Suprapubic skin (tissue), 4 donors: ENCODE measurements at regions not wholly inside any gene's neighbourhood (a gene's known extent, or its start where the extent isn't known, plus 50 kb on each side); places are given as distances from the start of the nearest gene placed in this dataset.

Source experiments
- DNase-seq, 2 donors: peaks; one replicate each; pipeline ENCODE4 v3.0.0-alpha.2; 2019; ENCODE audit warnings: low spot score in 2 of 2
- H3K27ac ChIP-seq: fragments of 200-600 bp; sonication (generic); one replicate; pipeline ENCODE4 v1.5.1; 2019
- H3K27me3 ChIP-seq: fragments of 200-600 bp; sonication (generic); one replicate; pipeline ENCODE4 v1.5.1; 2019
- H3K36me3 ChIP-seq: fragments of 200-600 bp; sonication (generic); one replicate; pipeline ENCODE4 v1.5.1; 2019
- H3K4me1 ChIP-seq: fragments of 200-600 bp; sonication (generic); one replicate; pipeline ENCODE4 v1.5.1; 2019
- H3K4me3 ChIP-seq: fragments of 200-600 bp; sonication (generic); one replicate; pipeline ENCODE4 v1.5.1; 2019; ENCODE audit warnings: mild to moderate bottlenecking
- H3K9me3 ChIP-seq: fragments of 200-600 bp; sonication (generic); one replicate; pipeline ENCODE4 v1.5.1; 2019
- EP300 ChIP-seq: sonication (generic); formaldehyde crosslinking; IDR thresholded peaks from one replicate; pipeline ENCODE4 v1.6.1; 2017; ENCODE audit warnings: antibody characterized with exemption
- POLR2A ChIP-seq, 2 donors: fragments of 450-650 bp; IDR thresholded peaks; one replicate each; pipeline ENCODE4 v1.6.1; 2017; ENCODE audit warnings: antibody characterized with exemption in 2 of 2, mild to moderate bottlenecking in 2 of 2, moderate library complexity in 2 of 2
- POLR2AphosphoS5 ChIP-seq, 3 donors: sonication (generic); formaldehyde crosslinking; IDR thresholded peaks; one replicate each; pipeline ENCODE4 v1.6.1; 2017; ENCODE audit warnings: antibody characterized with exemption in 3 of 3
- WGBS: methylation state at CpG from one replicate; pipeline ENCODE4 v1.1.5; 2018; 5-methylcytosine and 5-hydroxymethylcytosine counted together
- TF ChIP-seq, protein P1 (sequence below), 2 donors: fragments of 200-600 bp in 1 of 2; fragments of 450-650 bp in 1 of 2; sonication (generic) in 1 of 2; IDR thresholded peaks; one replicate each; pipeline ENCODE4 v1.5.1; 2016 to 2019; ENCODE audit warnings: antibody characterized with exemption in 2 of 2, mild to moderate bottlenecking in 1 of 2, moderate library complexity in 1 of 2

DNA sequence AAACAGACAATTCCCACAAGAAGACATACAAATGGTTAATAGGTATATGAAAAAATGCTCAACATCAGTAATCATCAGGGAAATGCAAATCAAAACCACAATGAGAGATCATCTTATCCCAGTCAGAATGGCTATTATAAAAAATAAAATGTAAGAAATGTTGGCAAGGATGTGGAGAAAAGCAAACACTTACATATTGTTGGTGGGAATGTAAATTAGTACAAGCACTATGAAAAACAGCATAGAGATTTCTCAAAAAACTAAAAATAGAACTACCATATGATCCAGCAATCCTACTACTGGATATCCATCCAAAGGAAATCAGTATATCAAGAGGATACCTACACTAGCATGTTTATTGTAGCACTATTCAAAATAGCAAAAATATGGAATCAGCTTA is 186.6 kb downstream of the NOL4 start:
- Histone ChIP-seq H3K27ac (no peak overlapping the region), H3K4me1 (no peaks in the 10 kb centered on the region), H3K27me3 (no peaks in the 10 kb centered on the region), H3K36me3 (no peaks in the 10 kb centered on the region), H3K9me3 (no peaks in the 10 kb centered on the region), H3K4me3 (no peak overlapping the region)
- TF ChIP-seq POLR2AphosphoS5 (IDR thresholded peaks at IDR 0.05) (no peak), POLR2A (IDR thresholded peaks at IDR 0.05) (no peak), EP300 (no peak)
- TF ChIP-seq, protein P1, sequence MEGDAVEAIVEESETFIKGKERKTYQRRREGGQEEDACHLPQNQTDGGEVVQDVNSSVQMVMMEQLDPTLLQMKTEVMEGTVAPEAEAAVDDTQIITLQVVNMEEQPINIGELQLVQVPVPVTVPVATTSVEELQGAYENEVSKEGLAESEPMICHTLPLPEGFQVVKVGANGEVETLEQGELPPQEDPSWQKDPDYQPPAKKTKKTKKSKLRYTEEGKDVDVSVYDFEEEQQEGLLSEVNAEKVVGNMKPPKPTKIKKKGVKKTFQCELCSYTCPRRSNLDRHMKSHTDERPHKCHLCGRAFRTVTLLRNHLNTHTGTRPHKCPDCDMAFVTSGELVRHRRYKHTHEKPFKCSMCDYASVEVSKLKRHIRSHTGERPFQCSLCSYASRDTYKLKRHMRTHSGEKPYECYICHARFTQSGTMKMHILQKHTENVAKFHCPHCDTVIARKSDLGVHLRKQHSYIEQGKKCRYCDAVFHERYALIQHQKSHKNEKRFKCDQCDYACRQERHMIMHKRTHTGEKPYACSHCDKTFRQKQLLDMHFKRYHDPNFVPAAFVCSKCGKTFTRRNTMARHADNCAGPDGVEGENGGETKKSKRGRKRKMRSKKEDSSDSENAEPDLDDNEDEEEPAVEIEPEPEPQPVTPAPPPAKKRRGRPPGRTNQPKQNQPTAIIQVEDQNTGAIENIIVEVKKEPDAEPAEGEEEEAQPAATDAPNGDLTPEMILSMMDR (IDR thresholded peaks at IDR 0.05) = no peak
- no peak for DNase-seq

DNA sequence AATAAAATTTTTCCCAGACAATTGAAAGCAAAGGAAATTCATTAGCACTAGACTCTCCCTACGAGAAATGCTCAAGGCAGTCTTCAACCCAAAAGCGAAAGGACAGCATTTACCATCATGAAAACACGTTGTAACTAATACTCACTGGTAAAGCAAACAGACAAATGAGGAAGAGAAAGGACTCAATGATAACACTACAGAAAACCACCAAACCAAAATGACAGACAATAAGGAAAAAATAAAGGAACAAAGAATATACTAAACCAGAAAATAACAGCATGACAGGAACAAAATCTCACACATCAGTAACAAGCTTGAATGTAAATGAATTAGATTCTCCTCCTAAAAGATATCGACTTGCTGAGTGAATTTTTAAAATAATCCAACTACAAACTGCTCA is 190.7 kb downstream of the NOL4 start:
- TF ChIP-seq POLR2AphosphoS5 (IDR thresholded peaks at IDR 0.05) = no peak
- no peak for TF ChIP-seq EP300
- TF ChIP-seq POLR2A (IDR thresholded peaks at IDR 0.05) = no peak
- TF ChIP-seq, protein P1 (IDR thresholded peaks at IDR 0.05) = no peak
- WGBS = 82% methylated on average over 4 of the region's 4 CpGs
- peaks cover 6% of the 10 kb centered on the region for H3K9me3 ChIP-seq

DNA sequence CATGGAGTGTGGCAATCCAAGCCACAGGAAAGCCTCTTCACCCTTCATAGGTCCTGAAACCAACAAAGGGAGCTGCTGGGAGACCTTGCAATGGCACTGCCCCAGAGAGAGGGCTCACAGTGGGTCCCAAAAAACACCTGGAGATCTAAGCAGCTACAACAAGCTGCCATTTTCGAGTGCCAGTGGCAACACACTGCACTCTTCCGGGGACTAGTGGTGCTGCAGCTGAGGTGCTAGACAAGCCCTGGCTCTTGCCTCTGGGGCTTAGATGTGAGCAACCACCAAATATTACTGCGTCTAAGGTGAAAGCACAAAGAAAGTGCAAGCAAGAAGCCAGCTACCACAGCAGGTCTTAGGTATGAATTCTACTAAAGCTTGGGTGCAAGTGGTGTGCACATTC is 192.9 kb downstream of the NOL4 start:
- Histone ChIP-seq H3K4me1 (no peaks in the 10 kb centered on the region), H3K27me3 (no peaks in the 10 kb centered on the region), H3K27ac (no peak overlapping the region), H3K36me3 (no peaks in the 10 kb centered on the region), H3K4me3 (no peak overlapping the region), H3K9me3 (peaks cover 6% of the 10 kb centered on the region)
- no peak for DNase-seq
- 81% methylated on average over 3 of the region's 3 CpGs for WGBS
- TF ChIP-seq, protein P1 (IDR thresholded peaks at IDR 0.05) = no peak
- TF ChIP-seq EP300 = no peak
- no peak for TF ChIP-seq POLR2AphosphoS5 (IDR thresholded peaks at IDR 0.05)
- no peak for TF ChIP-seq POLR2A (IDR thresholded peaks at IDR 0.05)

More for the DNA sequence above, 190.7 kb downstream of the NOL4 start:
- DNase-seq = no peak
- no peaks in the 10 kb centered on the region for H3K27me3 ChIP-seq
- no peak overlapping the region for H3K27ac ChIP-seq
- no peaks in the 10 kb centered on the region for H3K4me1 ChIP-seq
- no peaks in the 10 kb centered on the region for H3K36me3 ChIP-seq
- H3K4me3 ChIP-seq = no peak overlapping the region

DNA sequence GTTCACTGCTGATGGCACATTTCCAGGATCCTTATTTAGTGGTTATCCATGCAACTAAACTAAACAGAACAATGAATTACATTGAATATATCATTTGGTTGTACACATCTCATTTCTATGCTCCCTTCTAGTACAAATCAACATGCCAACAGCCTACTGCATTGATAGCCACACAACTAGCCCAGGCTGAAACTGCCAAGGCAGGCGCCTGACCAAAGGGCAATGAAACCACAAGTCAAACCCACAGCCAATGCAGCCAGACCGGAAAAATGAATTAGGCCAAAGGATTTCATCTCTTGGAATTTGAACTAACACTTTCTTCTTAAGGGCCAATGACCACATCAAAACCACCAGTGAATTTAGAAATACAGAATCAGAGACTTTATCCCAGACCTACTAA is 196.4 kb downstream of the NOL4 start:
- DNase-seq = no peak
- Histone ChIP-seq H3K27ac (no peak overlapping the region), H3K36me3 (no peaks in the 10 kb centered on the region), H3K27me3 (no peaks in the 10 kb centered on the region), H3K4me1 (no peaks in the 10 kb centered on the region), H3K9me3 (peaks cover 6% of the 10 kb centered on the region), H3K4me3 (no peak overlapping the region)
- WGBS = 84% methylated on average over 2 of the region's 2 CpGs
- TF ChIP-seq POLR2A (IDR thresholded peaks at IDR 0.05) = no peak
- no peak for TF ChIP-seq EP300
- no peak for TF ChIP-seq POLR2AphosphoS5 (IDR thresholded peaks at IDR 0.05)
- TF ChIP-seq, protein P1 (IDR thresholded peaks at IDR 0.05) = no peak

DNA sequence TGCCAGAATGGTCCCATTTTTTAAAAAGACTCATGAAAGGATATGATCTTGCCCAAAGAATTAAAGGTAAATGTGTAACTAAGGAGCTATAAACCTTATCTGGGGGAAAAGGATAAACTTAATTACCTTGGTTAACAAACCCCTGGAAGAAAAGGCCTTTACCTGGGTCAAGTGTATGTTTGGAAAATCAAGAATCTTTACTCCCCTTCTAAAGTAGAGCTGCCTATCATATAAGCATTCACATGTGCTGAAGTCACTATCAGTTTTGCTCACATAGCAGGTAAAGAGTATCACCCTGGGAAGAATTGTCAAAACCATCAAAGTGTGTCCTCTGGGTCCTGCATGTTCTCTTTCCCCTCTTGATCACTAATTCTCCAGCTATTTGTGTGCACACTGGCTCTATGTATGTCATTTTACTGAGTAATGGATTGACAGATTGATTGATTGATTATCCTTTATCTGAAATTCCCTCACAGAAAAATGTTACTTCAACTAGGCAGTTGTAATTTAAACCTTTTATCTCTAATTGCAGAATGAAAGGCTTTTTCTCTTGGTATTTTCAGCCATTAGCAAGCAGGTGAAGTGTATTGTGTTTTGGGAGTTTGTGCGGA is 199.4 kb downstream of the NOL4 start:
- TF ChIP-seq, protein P1 (IDR thresholded peaks at IDR 0.05) = no peak
- TF ChIP-seq POLR2AphosphoS5 (IDR thresholded peaks at IDR 0.05) = no peak
- TF ChIP-seq POLR2A (IDR thresholded peaks at IDR 0.05) = no peak
- TF ChIP-seq EP300 = no peak
- no peak for DNase-seq
- Histone ChIP-seq H3K27me3 (no peaks in the 10 kb centered on the region), H3K4me3 (no peak overlapping the region), H3K4me1 (no peaks in the 10 kb centered on the region), H3K36me3 (no peaks in the 10 kb centered on the region), H3K27ac (no peak overlapping the region), H3K9me3 (no peaks in the 10 kb centered on the region)
- WGBS = 85% methylated on average over 1 of the region's 1 CpG
